ENCODE measurements at regions not wholly inside any gene's neighbourhood (a gene's known extent, or its start where the extent isn't known, plus 50 kb on each side); places are given as distances from the start of the nearest gene placed in this dataset.

GRCh38 chr3:106013971-106014370, 145.2 kb upstream of the CBLB start:
- no peak for ATAC-seq
- no peak for TF ChIP-seq ZNF8 (CRISPR knock-in tag; IDR thresholded peaks at IDR 0.05)
- TF ChIP-seq PATZ1 (CRISPR knock-in tag; IDR thresholded peaks at IDR 0.05; ENCODE audit: borderline replicate concordance) = no peak
- TF ChIP-seq POU6F1 (CRISPR knock-in tag; IDR thresholded peaks at IDR 0.05; ENCODE audit: borderline replicate concordance, low read depth) = no peak
- no peak for TF ChIP-seq TOX (CRISPR knock-in tag; IDR thresholded peaks at IDR 0.05; ENCODE audit: borderline replicate concordance)
- no peak for TF ChIP-seq ZNF70 (CRISPR knock-in tag; IDR thresholded peaks at IDR 0.05)
- no peak for TF ChIP-seq ZFP3 (CRISPR knock-in tag; IDR thresholded peaks at IDR 0.05)
- no peak for TF ChIP-seq ZC3H10 (CRISPR knock-in tag; IDR thresholded peaks at IDR 0.05)
- no peak for TF ChIP-seq PPARA (CRISPR knock-in tag; IDR thresholded peaks at IDR 0.05; ENCODE audit: borderline replicate concordance)
- TF ChIP-seq TCF4 (CRISPR knock-in tag; IDR thresholded peaks at IDR 0.05; ENCODE audit: borderline replicate concordance) = no peak
- TF ChIP-seq ESRRG (CRISPR knock-in tag; IDR thresholded peaks at IDR 0.05) = no peak
- no peak for TF ChIP-seq ZNF565 (CRISPR knock-in tag; conservative IDR thresholded peaks at IDR 0.05; ENCODE audit: low read depth)
- no peak for TF ChIP-seq CSDC2 (CRISPR knock-in tag; IDR thresholded peaks at IDR 0.05)

- ATAC-seq = no peak
- TF ChIP-seq RARB (CRISPR knock-in tag; IDR thresholded peaks at IDR 0.05) (no peak), ZNF70 (CRISPR knock-in tag; IDR thresholded peaks at IDR 0.05) (no peak), OSR1 (CRISPR knock-in tag; IDR thresholded peaks at IDR 0.05) (no peak), PPARA (CRISPR knock-in tag; IDR thresholded peaks at IDR 0.05; ENCODE audit: borderline replicate concordance) (no peak), BACH2 (CRISPR knock-in tag; IDR thresholded peaks at IDR 0.05; ENCODE audit: borderline replicate concordance) (no peak), PATZ1 (CRISPR knock-in tag; IDR thresholded peaks at IDR 0.05; ENCODE audit: borderline replicate concordance) (no peak), ESRRG (CRISPR knock-in tag; IDR thresholded peaks at IDR 0.05) (no peak), POU6F1 (CRISPR knock-in tag; IDR thresholded peaks at IDR 0.05; ENCODE audit: borderline replicate concordance, low read depth) (no peak), ISL1 (CRISPR knock-in tag; IDR thresholded peaks at IDR 0.05) (no peak), ZNF8 (CRISPR knock-in tag; IDR thresholded peaks at IDR 0.05) (no peak)
These were observed 145.7 kb upstream of the CBLB start for GRCh38 chr3:106014518-106014917.

GRCh38 chr3:106014971-106015370, 146.2 kb upstream of the CBLB start:
- TF ChIP-seq ZC3H10 (CRISPR knock-in tag; IDR thresholded peaks at IDR 0.05) (no peak), ZFP30 (CRISPR knock-in tag; IDR thresholded peaks at IDR 0.05) (no peak), RARB (CRISPR knock-in tag; IDR thresholded peaks at IDR 0.05) (no peak), POU6F1 (CRISPR knock-in tag; IDR thresholded peaks at IDR 0.05; ENCODE audit: borderline replicate concordance, low read depth) (no peak), BACH2 (CRISPR knock-in tag; IDR thresholded peaks at IDR 0.05; ENCODE audit: borderline replicate concordance) (no peak), ZNF565 (CRISPR knock-in tag; conservative IDR thresholded peaks at IDR 0.05; ENCODE audit: low read depth) (no peak), CSDC2 (CRISPR knock-in tag; IDR thresholded peaks at IDR 0.05) (no peak), OSR1 (CRISPR knock-in tag; IDR thresholded peaks at IDR 0.05) (no peak), CSRNP3 (CRISPR knock-in tag; IDR thresholded peaks at IDR 0.05) (no peak), ISL1 (CRISPR knock-in tag; IDR thresholded peaks at IDR 0.05) (no peak), ZFP3 (CRISPR knock-in tag; IDR thresholded peaks at IDR 0.05) (no peak), GLIS3 (CRISPR knock-in tag; IDR thresholded peaks at IDR 0.05) (no peak), TOX (CRISPR knock-in tag; IDR thresholded peaks at IDR 0.05; ENCODE audit: borderline replicate concordance) (no peak), PATZ1 (CRISPR knock-in tag; IDR thresholded peaks at IDR 0.05; ENCODE audit: borderline replicate concordance) (no peak), ZNF8 (CRISPR knock-in tag; IDR thresholded peaks at IDR 0.05) (no peak), TSHZ2 (CRISPR knock-in tag; IDR thresholded peaks at IDR 0.05) (no peak), SNAI2 (CRISPR knock-in tag; IDR thresholded peaks at IDR 0.05) (no peak)
- no peak for ATAC-seq

Measured in SK-N-SH treated with all-trans-retinoic acid at 6 μM for 48 hours (cell line).